ENCODE measurements at regions not wholly inside any gene's neighbourhood (a gene's known extent, or its start where the extent isn't known, plus 50 kb on each side); places are given as distances from the start of the nearest gene placed in this dataset.

DNA sequence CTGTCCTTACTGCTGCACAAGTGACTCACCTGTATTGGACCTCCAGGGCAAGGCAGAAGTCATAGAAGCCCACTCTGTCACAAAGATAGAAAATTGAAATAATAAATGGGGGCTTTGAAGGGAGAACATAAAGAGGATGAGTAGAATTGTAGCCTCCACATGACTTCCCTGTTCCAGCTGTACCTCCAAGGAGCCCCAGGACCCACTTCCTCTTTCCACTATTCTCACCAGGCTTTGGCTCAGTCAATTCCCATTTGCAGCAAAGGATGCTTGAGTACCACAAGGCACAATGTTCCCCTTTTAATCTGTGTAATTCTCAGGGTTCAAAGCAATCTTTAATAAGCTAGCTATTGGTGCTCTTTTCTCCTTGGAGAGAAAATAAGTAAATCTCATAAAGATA is 512.1 kb downstream of the TOX3 start:
- H3K9me3 Mint-ChIP-seq (ENCODE audit: unreplicated experiment), result no peaks in the 10 kb centered on the region
- ChIA-PET CTCF (interaction anchor here (0.6 kb wide), 1 partner anchor 988 kb away, joined by 3 read pairs; no protein-coding TSS in a partner anchor), POLR2A (no interaction called here)
- H3K36me3 Mint-ChIP-seq (ENCODE audit: insufficient read depth, unreplicated experiment), result no peaks in the 10 kb centered on the region
- no peaks in the 10 kb centered on the region for H3K4me1 Mint-ChIP-seq (ENCODE audit: insufficient read depth, unreplicated experiment)
- no peak for DNase-seq (ENCODE audit: unreplicated experiment)
- no peak overlapping the region for H3K4me3 Mint-ChIP-seq (ENCODE audit: unreplicated experiment)
- no peak for TF ChIP-seq CTCF (IDR thresholded peaks at IDR 0.05; ENCODE audit: unreplicated experiment)
- H3K27me3 Mint-ChIP-seq (ENCODE audit: insufficient read depth, unreplicated experiment), result peaks cover 15% of the 10 kb centered on the region
- BruUV-seq (replicated peaks), result no TSS peak
- intact Hi-C loops (cut with micrococcal nuclease), result no loop called here
- no peak overlapping the region for H3K27ac Mint-ChIP-seq (ENCODE audit: low read depth, unreplicated experiment)

- ChIA-PET POLR2A (no interaction called here), CTCF (interaction anchor here (1.1 kb wide), 1 partner anchor 11 kb away, joined by 3 read pairs; no protein-coding TSS in a partner anchor)
- peaks cover 15% of the 10 kb centered on the region for H3K27me3 Mint-ChIP-seq (ENCODE audit: insufficient read depth, unreplicated experiment)
- no peak overlapping the region for H3K4me3 Mint-ChIP-seq (ENCODE audit: unreplicated experiment)
- H3K27ac Mint-ChIP-seq (ENCODE audit: low read depth, unreplicated experiment), result no peak overlapping the region
- no peak for TF ChIP-seq CTCF (IDR thresholded peaks at IDR 0.05; ENCODE audit: unreplicated experiment)
- H3K9me3 Mint-ChIP-seq (ENCODE audit: unreplicated experiment), result no peaks in the 10 kb centered on the region
- H3K36me3 Mint-ChIP-seq (ENCODE audit: insufficient read depth, unreplicated experiment), result no peaks in the 10 kb centered on the region
- no TSS peak for BruUV-seq (replicated peaks)
- no peak for DNase-seq (ENCODE audit: unreplicated experiment)
- intact Hi-C loops (cut with micrococcal nuclease), result no loop called here
- H3K4me1 Mint-ChIP-seq (ENCODE audit: insufficient read depth, unreplicated experiment), result no peaks in the 10 kb centered on the region
Observed at GRCh38 chr16:52033992-52034391, 513.0 kb downstream of the TOX3 start.

GRCh38 chr16:52022980-52023379 is 524.0 kb downstream of the TOX3 start:
- TF ChIP-seq CTCF (IDR thresholded peaks at IDR 0.05; ENCODE audit: unreplicated experiment), result no peak
- Mint-ChIP-seq H3K4me3 (ENCODE audit: unreplicated experiment) (no peak overlapping the region), H3K36me3 (ENCODE audit: insufficient read depth, unreplicated experiment) (no peaks in the 10 kb centered on the region), H3K4me1 (ENCODE audit: insufficient read depth, unreplicated experiment) (no peaks in the 10 kb centered on the region), H3K27ac (ENCODE audit: low read depth, unreplicated experiment) (no peak overlapping the region), H3K27me3 (ENCODE audit: insufficient read depth, unreplicated experiment) (peaks cover 61% of the 10 kb centered on the region), H3K9me3 (ENCODE audit: unreplicated experiment) (no peaks in the 10 kb centered on the region)
- ChIA-PET CTCF (interaction anchor here (0.7 kb wide), 1 partner anchor 1000 kb away, joined by 3 read pairs; no protein-coding TSS in a partner anchor), POLR2A (no interaction called here)
- BruUV-seq (replicated peaks), result no TSS peak
- intact Hi-C loops (cut with micrococcal nuclease), result no loop called here
- no peak for DNase-seq (ENCODE audit: unreplicated experiment)

GRCh38 chr16:52022177-52022576 is 524.8 kb downstream of the TOX3 start:
- no TSS peak for BruUV-seq (replicated peaks)
- no peaks in the 10 kb centered on the region for H3K9me3 Mint-ChIP-seq (ENCODE audit: unreplicated experiment)
- CTCF ChIA-PET, result interaction anchor here (0.7 kb wide), 1 partner anchor 1001 kb away, joined by 3 read pairs; no protein-coding TSS in a partner anchor
- DNase-seq (ENCODE audit: unreplicated experiment), result no peak
- H3K27me3 Mint-ChIP-seq (ENCODE audit: insufficient read depth, unreplicated experiment), result peaks cover 61% of the 10 kb centered on the region
- intact Hi-C loops (cut with micrococcal nuclease), result no loop called here
- H3K27ac Mint-ChIP-seq (ENCODE audit: low read depth, unreplicated experiment), result no peak overlapping the region
- H3K36me3 Mint-ChIP-seq (ENCODE audit: insufficient read depth, unreplicated experiment), result no peaks in the 10 kb centered on the region
- POLR2A ChIA-PET, result no interaction called here
- no peak overlapping the region for H3K4me3 Mint-ChIP-seq (ENCODE audit: unreplicated experiment)
- no peak for TF ChIP-seq CTCF (IDR thresholded peaks at IDR 0.05; ENCODE audit: unreplicated experiment)
- no peaks in the 10 kb centered on the region for H3K4me1 Mint-ChIP-seq (ENCODE audit: insufficient read depth, unreplicated experiment)
